ENCODE measurements at regions not wholly inside any gene's neighbourhood (a gene's known extent, or its start where the extent isn't known, plus 50 kb on each side); places are given as distances from the start of the nearest gene placed in this dataset.

GRCh38 chr4:24114919-24115500, 225.2 kb upstream of the PPARGC1A start:
- H3K4me1 ChIP-seq (ENCODE audit: insufficient read depth, low read length): no peaks in the 10 kb centered on the region
- CTCF ChIA-PET (ENCODE audit: partially characterized antibody): no interaction called here
- no peaks in the 10 kb centered on the region for H3K27me3 ChIP-seq (ENCODE audit: insufficient read depth, low read length)
- DNase-seq: no peak
- H3K4me1 Mint-ChIP-seq: no peaks in the 10 kb centered on the region
- H3K9me3 Mint-ChIP-seq: peaks cover 0 to 9% (median 2%) of the 10 kb centered on the region in 8 donors
- H3K27ac ChIP-seq (ENCODE audit: low read depth, low read length): no peak overlapping the region
- no peaks in the 10 kb centered on the region for H3K36me3 ChIP-seq (ENCODE audit: insufficient read depth, low read length)
- POLR2A ChIA-PET (ENCODE audit: partially characterized antibody): no interaction called here
- no peak overlapping the region for H3K4me3 ChIP-seq (ENCODE audit: low read length in 2 of 2)
- no peak overlapping the region for H3K27ac Mint-ChIP-seq
- H3K9me3 ChIP-seq (ENCODE audit: control insufficient read depth in 1 of 2, low read length in 2 of 2): no peaks in the 10 kb centered on the region
- intact Hi-C loops (cut with micrococcal nuclease): no loop called here
- no peaks in the 10 kb centered on the region for H3K36me3 Mint-ChIP-seq
- no peak overlapping the region for H3K4me3 Mint-ChIP-seq
- no peaks in the 10 kb centered on the region for H3K27me3 Mint-ChIP-seq

GRCh38 chr4:24114444-24114843, 224.6 kb upstream of the PPARGC1A start:
- Mint-ChIP-seq H3K4me3 (no peak overlapping the region), H3K27me3 (no peaks in the 10 kb centered on the region), H3K36me3 (no peaks in the 10 kb centered on the region), H3K27ac (no peak overlapping the region), H3K9me3 (peaks cover 0 to 10% (median 2%) of the 10 kb centered on the region in 8 donors), H3K4me1 (no peaks in the 10 kb centered on the region)
- Histone ChIP-seq H3K4me3 (ENCODE audit: low read length in 2 of 2) (no peak overlapping the region), H3K27me3 (ENCODE audit: insufficient read depth, low read length) (no peaks in the 10 kb centered on the region), H3K36me3 (ENCODE audit: insufficient read depth, low read length) (no peaks in the 10 kb centered on the region), H3K27ac (ENCODE audit: low read depth, low read length) (no peak overlapping the region), H3K4me1 (ENCODE audit: insufficient read depth, low read length) (no peaks in the 10 kb centered on the region), H3K9me3 (ENCODE audit: control insufficient read depth in 1 of 2, low read length in 2 of 2) (no peaks in the 10 kb centered on the region)
- intact Hi-C loops (cut with micrococcal nuclease): no loop called here
- DNase-seq: no peak
- ChIA-PET POLR2A (ENCODE audit: partially characterized antibody) (no interaction called here), CTCF (ENCODE audit: partially characterized antibody) (no interaction called here)

- H3K4me1 ChIP-seq (ENCODE audit: insufficient read depth, low read length): no peaks in the 10 kb centered on the region
- H3K9me3 ChIP-seq (ENCODE audit: control insufficient read depth in 1 of 2, low read length in 2 of 2): no peaks in the 10 kb centered on the region
- CTCF ChIA-PET (ENCODE audit: partially characterized antibody): no interaction called here
- H3K4me1 Mint-ChIP-seq: no peaks in the 10 kb centered on the region
- no peak overlapping the region for H3K4me3 ChIP-seq (ENCODE audit: low read length in 2 of 2)
- H3K9me3 Mint-ChIP-seq: peaks cover 0 to 10% (median 2%) of the 10 kb centered on the region in 8 donors
- intact Hi-C loops (cut with micrococcal nuclease): no loop called here
- H3K36me3 ChIP-seq (ENCODE audit: insufficient read depth, low read length): no peaks in the 10 kb centered on the region
- H3K27me3 Mint-ChIP-seq: no peaks in the 10 kb centered on the region
- H3K27ac ChIP-seq (ENCODE audit: low read depth, low read length): no peak overlapping the region
- DNase-seq: no peak
- H3K27me3 ChIP-seq (ENCODE audit: insufficient read depth, low read length): no peaks in the 10 kb centered on the region
- POLR2A ChIA-PET (ENCODE audit: partially characterized antibody): no interaction called here
- no peak overlapping the region for H3K27ac Mint-ChIP-seq
- no peaks in the 10 kb centered on the region for H3K36me3 Mint-ChIP-seq
- H3K4me3 Mint-ChIP-seq: no peak overlapping the region
Observed at GRCh38 chr4:24112466-24112865, 222.6 kb upstream of the PPARGC1A start.

DNA sequence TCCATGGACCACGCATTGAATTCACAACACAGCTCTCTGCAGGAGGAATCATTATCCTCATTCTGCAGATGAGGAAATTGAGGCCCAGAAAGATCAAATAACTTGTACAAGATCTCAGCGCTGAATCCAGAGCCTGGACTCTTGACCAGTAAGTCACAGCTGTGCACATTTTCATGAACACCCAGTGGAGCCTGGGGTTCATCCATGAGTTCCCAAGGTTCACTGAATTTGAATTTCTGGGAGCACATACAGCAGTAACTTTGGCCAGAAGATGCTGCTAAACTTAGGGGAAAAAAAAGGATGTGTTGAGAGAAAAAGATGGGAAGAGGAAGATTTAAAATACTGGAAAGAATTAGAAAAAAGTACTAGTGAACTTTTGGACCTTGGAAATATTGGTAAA, 218.7 kb upstream of the PPARGC1A start:
- H3K36me3 Mint-ChIP-seq: no peaks in the 10 kb centered on the region
- CTCF ChIA-PET (ENCODE audit: partially characterized antibody): no interaction called here
- intact Hi-C loops (cut with micrococcal nuclease): no loop called here
- H3K4me3 ChIP-seq (ENCODE audit: low read length in 2 of 2): no peak overlapping the region
- H3K9me3 ChIP-seq (ENCODE audit: control insufficient read depth in 1 of 2, low read length in 2 of 2): no peaks in the 10 kb centered on the region
- no peak overlapping the region for H3K27ac ChIP-seq (ENCODE audit: low read depth, low read length)
- no peak overlapping the region for H3K4me3 Mint-ChIP-seq
- H3K9me3 Mint-ChIP-seq: peaks cover 0 to 9% (median 3%) of the 10 kb centered on the region in 8 donors
- POLR2A ChIA-PET (ENCODE audit: partially characterized antibody): no interaction called here
- no peaks in the 10 kb centered on the region for H3K4me1 ChIP-seq (ENCODE audit: insufficient read depth, low read length)
- H3K36me3 ChIP-seq (ENCODE audit: insufficient read depth, low read length): no peaks in the 10 kb centered on the region
- H3K27me3 ChIP-seq (ENCODE audit: insufficient read depth, low read length): no peaks in the 10 kb centered on the region
- H3K4me1 Mint-ChIP-seq: no peaks in the 10 kb centered on the region
- no peak overlapping the region for H3K27ac Mint-ChIP-seq
- DNase-seq: no peak
- no peaks in the 10 kb centered on the region for H3K27me3 Mint-ChIP-seq

DNA sequence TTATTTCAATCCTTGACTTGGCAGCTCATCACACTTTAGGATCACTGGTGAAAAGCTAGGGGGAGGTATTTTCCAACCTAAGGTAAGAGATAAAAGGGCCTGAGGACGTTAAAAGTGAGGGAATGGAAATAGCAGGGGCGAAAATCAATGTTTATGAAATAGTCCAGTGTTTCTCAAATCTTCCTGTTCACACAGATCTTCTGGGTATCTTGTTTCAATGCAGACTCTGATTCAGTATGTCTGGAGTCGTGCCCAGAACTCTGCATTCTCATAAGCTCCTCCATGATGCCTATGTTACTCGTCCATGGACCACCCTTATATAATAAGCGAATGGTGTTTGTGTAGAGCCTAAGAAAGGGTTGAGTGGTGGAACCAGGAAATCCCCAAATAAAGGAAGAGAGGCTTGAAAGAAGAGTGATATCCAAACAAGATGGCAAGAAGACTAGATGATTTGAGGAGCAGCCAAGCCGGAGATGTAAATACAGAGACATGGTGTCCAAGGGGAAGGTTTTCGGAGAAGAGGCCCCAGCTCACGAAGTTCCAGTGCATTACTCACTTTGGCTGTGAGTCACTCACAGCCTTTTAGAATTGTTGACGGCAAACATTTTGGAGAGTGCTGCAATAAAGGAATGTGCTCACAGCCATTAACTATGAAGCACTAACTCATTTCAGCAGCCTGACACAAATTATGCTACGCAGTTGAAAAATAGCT, 215.6 kb upstream of the PPARGC1A start:
- no peaks in the 10 kb centered on the region for H3K36me3 Mint-ChIP-seq
- H3K4me1 Mint-ChIP-seq: no peaks in the 10 kb centered on the region
- intact Hi-C loops (cut with micrococcal nuclease): no loop called here
- Histone ChIP-seq H3K27me3 (ENCODE audit: insufficient read depth, low read length) (no peaks in the 10 kb centered on the region), H3K9me3 (ENCODE audit: control insufficient read depth in 1 of 2, low read length in 2 of 2) (no peaks in the 10 kb centered on the region), H3K4me1 (ENCODE audit: insufficient read depth, low read length) (no peaks in the 10 kb centered on the region), H3K27ac (ENCODE audit: low read depth, low read length) (no peak overlapping the region), H3K36me3 (ENCODE audit: insufficient read depth, low read length) (no peaks in the 10 kb centered on the region), H3K4me3 (ENCODE audit: low read length in 2 of 2) (no peak overlapping the region)
- H3K27ac Mint-ChIP-seq: no peak overlapping the region
- H3K4me3 Mint-ChIP-seq: no peak overlapping the region
- H3K27me3 Mint-ChIP-seq: no peaks in the 10 kb centered on the region
- DNase-seq: no peak
- ChIA-PET POLR2A (ENCODE audit: partially characterized antibody) (no interaction called here), CTCF (ENCODE audit: partially characterized antibody) (no interaction called here)
- H3K9me3 Mint-ChIP-seq: peaks cover 0 to 6% (median 3%) of the 10 kb centered on the region in 8 donors

DNA sequence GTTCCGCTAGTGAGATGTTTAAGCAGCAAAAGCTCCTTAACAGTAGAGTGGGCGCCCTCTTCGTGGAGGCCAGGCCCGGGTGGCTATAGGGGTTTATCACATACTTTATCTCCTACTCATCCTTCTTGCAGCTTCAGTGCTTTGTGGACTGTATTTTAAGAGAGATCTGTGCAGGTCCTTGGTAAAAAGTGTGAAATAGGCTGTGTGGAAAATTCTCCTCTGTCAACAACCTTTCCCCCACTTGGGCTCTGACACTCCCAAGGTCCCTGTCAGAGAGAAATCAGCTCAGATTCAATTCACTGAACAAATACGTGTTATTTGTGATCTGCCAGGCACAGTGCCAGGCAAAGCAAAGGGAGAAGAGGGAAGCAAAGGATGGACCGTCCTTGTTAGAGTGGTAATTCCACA, 214.3 kb upstream of the PPARGC1A start:
- intact Hi-C loops (cut with micrococcal nuclease): no loop called here
- peaks cover 0 to 7% (median 2%) of the 10 kb centered on the region in 8 donors for H3K9me3 Mint-ChIP-seq
- no peak overlapping the region for H3K27ac Mint-ChIP-seq
- H3K36me3 ChIP-seq (ENCODE audit: insufficient read depth, low read length): no peaks in the 10 kb centered on the region
- H3K36me3 Mint-ChIP-seq: no peaks in the 10 kb centered on the region
- H3K9me3 ChIP-seq (ENCODE audit: control insufficient read depth in 1 of 2, low read length in 2 of 2): no peaks in the 10 kb centered on the region
- no peak for DNase-seq
- no peak overlapping the region for H3K27ac ChIP-seq (ENCODE audit: low read depth, low read length)
- no peaks in the 10 kb centered on the region for H3K27me3 ChIP-seq (ENCODE audit: insufficient read depth, low read length)
- no peaks in the 10 kb centered on the region for H3K27me3 Mint-ChIP-seq
- POLR2A ChIA-PET (ENCODE audit: partially characterized antibody): no interaction called here
- no peak overlapping the region for H3K4me3 ChIP-seq (ENCODE audit: low read length in 2 of 2)
- CTCF ChIA-PET (ENCODE audit: partially characterized antibody): interaction anchor here (0.5 kb wide), 1 partner anchor 206 kb away, joined by 3 read pairs; no protein-coding TSS in a partner anchor
- H3K4me1 ChIP-seq (ENCODE audit: insufficient read depth, low read length): no peaks in the 10 kb centered on the region
- no peaks in the 10 kb centered on the region for H3K4me1 Mint-ChIP-seq
- no peak overlapping the region for H3K4me3 Mint-ChIP-seq

DNA sequence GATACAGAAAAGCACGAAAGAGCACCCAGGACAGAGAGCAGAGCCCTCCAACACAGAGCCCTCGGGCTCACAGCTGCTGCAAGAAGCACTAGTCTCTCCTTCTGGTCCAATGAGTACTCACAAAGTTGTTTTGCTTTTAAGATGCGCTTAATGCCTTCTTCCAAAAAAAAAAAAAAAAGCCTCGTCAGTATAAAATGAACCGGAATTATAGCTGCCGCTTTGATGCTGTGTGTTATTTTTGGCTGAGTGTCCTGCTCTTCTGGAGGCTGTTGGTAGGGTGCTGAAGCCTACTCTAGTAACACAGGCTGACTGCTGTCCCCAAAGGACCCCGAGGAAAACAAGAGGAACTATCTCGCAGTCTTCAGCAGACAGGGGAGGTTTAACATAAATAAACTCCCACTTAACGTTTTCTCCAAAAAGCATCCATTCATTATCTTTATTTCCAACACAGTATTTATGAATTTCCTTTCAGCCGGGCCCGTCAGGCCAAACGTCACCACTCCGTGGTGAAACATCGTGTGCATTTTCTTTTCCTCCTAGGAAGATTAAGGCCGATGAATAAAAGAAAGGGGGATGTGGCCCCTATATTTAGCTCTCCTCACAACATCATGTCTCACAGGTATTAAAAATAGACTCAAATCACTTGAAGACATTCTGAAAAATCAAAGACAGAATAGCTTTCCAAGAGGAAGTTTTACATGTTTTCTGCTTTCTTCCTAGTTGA, 213.7 kb upstream of the PPARGC1A start:
- POLR2A ChIA-PET (ENCODE audit: partially characterized antibody): no interaction called here
- Histone ChIP-seq H3K4me3 (ENCODE audit: low read length in 2 of 2) (no peak overlapping the region), H3K27ac (ENCODE audit: low read depth, low read length) (no peak overlapping the region), H3K36me3 (ENCODE audit: insufficient read depth, low read length) (no peaks in the 10 kb centered on the region), H3K27me3 (ENCODE audit: insufficient read depth, low read length) (no peaks in the 10 kb centered on the region), H3K4me1 (ENCODE audit: insufficient read depth, low read length) (no peaks in the 10 kb centered on the region), H3K9me3 (ENCODE audit: control insufficient read depth in 1 of 2, low read length in 2 of 2) (no peaks in the 10 kb centered on the region)
- intact Hi-C loops (cut with micrococcal nuclease): no loop called here
- CTCF ChIA-PET (ENCODE audit: partially characterized antibody): no interaction called here
- Mint-ChIP-seq H3K4me3 (no peak overlapping the region), H3K4me1 (no peaks in the 10 kb centered on the region), H3K9me3 (peaks cover 0 to 7% (median 2%) of the 10 kb centered on the region in 8 donors), H3K27me3 (no peaks in the 10 kb centered on the region), H3K27ac (no peak overlapping the region), H3K36me3 (no peaks in the 10 kb centered on the region)
- DNase-seq: no peak

All from CD4-positive, alpha-beta memory T cell (primary cell).